HL-60 (cell line): ENCODE measurements at regions not wholly inside any gene's neighbourhood (a gene's known extent, or its start where the extent isn't known, plus 50 kb on each side); places are given as distances from the start of the nearest gene placed in this dataset.

Experiments used
- CTCF ChIP-seq: IDR thresholded peaks from one replicate; pipeline ENCODE4 v1.5.1; 2011; ENCODE audit warnings: low read length, control low read depth, inconsistent platforms; ENCODE audit not compliant: insufficient read depth
- GABPA ChIP-seq: IDR thresholded peaks from 2 replicates; pipeline ENCODE4 v1.6.1; 2012; ENCODE audit warnings: low read depth

- no peak for TF ChIP-seq CTCF
- TF ChIP-seq GABPA: no peak
Observed at GRCh38 chr10:125466685-125467084, 216.3 kb downstream of the TEX36 start.
